CD14-positive monocyte (primary cell): ENCODE measurements at regions not wholly inside any gene's neighbourhood (a gene's known extent, or its start where the extent isn't known, plus 50 kb on each side); places are given as distances from the start of the nearest gene placed in this dataset.

Experiments
- DNase-seq, 3 donors: peaks; one replicate each; pipeline ENCODE4 v3.0.0-alpha.2; 2011 to 2022
- H2AFZ ChIP-seq: 2 replicates; pipeline ENCODE4 v1.6.0; 2012; ENCODE audit warnings: mild to moderate bottlenecking, low read depth, low read length, inconsistent platforms; ENCODE audit not compliant: insufficient read depth, poor library complexity, severe bottlenecking
- H3K27ac ChIP-seq, 2 donors: 1 replicate in 1 of 2; 2 replicates in 1 of 2; pipeline ENCODE4 v1.5.1; 2012 to 2013; ENCODE audit warnings: low read length in 2 of 2, control low read depth in 1 of 2, inconsistent platforms in 1 of 2, low read depth in 1 of 2, mild to moderate bottlenecking in 1 of 2
- H3K27me3 ChIP-seq, 2 donors: one replicate each; pipeline versions ENCODE4 v1.6.0 to v1.6.1; 2011 to 2013; ENCODE audit warnings: low read length in 2 of 2; ENCODE audit not compliant: control insufficient read depth in 2 of 2, insufficient read depth in 2 of 2
- H3K36me3 ChIP-seq, 2 donors: replicated peaks in 1 of 2; 1 replicate in 1 of 2; 2 replicates in 1 of 2; pipeline versions ENCODE4 v1.5.1 to v1.6.1; 2012 to 2013; ENCODE audit warnings: low read length in 2 of 2, control low read depth in 1 of 2, inconsistent platforms in 1 of 2, mild to moderate bottlenecking in 1 of 2; ENCODE audit not compliant: insufficient read depth in 2 of 2, control insufficient read depth in 1 of 2
- H3K4me1 ChIP-seq, 2 donors: 1 replicate in 1 of 2; 2 replicates in 1 of 2; pipeline versions ENCODE4 v1.5.1 to v1.6.1; 2012 to 2013; ENCODE audit warnings: low read length in 2 of 2, control low read depth in 1 of 2, inconsistent platforms in 1 of 2, mild to moderate bottlenecking in 1 of 2, moderate library complexity in 1 of 2; ENCODE audit not compliant: insufficient read depth in 2 of 2, control insufficient read depth in 1 of 2
- H3K4me2 ChIP-seq: replicated peaks from 2 replicates; pipeline ENCODE3; 2012; ENCODE audit warnings: low read length, moderate library complexity, mild to moderate bottlenecking; ENCODE audit not compliant: poor library complexity, severe bottlenecking; ENCODE audit errors: extremely low read depth
- H3K4me3 ChIP-seq, 3 experiments: fragments of 200-600 bp in 1 of 3; sonication (generic) in 1 of 3; replicated peaks in 1 of 3; 1 replicate in 2 of 3; 2 replicates in 1 of 3; pipeline ENCODE4 v1.5.1; 2011 to 2013; ENCODE audit warnings: low read length in 3 of 3, mild to moderate bottlenecking in 3 of 3, control low read depth in 2 of 3, low read depth in 2 of 3, inconsistent platforms in 1 of 3, moderate library complexity in 1 of 3
- H3K79me2 ChIP-seq: 2 replicates; pipeline ENCODE4 v1.6.0; 2012; ENCODE audit warnings: mild to moderate bottlenecking, control low read depth, inconsistent platforms, low read length, moderate library complexity; ENCODE audit not compliant: insufficient read depth
- H3K9ac ChIP-seq: 2 replicates; pipeline ENCODE4 v1.6.0; 2017; ENCODE audit warnings: low read length, mild to moderate bottlenecking; ENCODE audit not compliant: insufficient read depth, poor library complexity, severe bottlenecking
- H3K9me3 ChIP-seq, 2 donors: replicated peaks in 1 of 2; 1 replicate in 1 of 2; 2 replicates in 1 of 2; pipeline versions ENCODE4 v1.5.1 to v1.6.1; 2012 to 2013; ENCODE audit warnings: low read length in 2 of 2, control low read depth in 1 of 2; ENCODE audit not compliant: control insufficient read depth in 1 of 2, insufficient read depth in 1 of 2
- H4K20me1 ChIP-seq: 2 replicates; pipeline ENCODE4 v1.6.0; 2012; ENCODE audit warnings: mild to moderate bottlenecking, low read length, control low read depth, moderate library complexity; ENCODE audit not compliant: insufficient read depth
- H3K27ac Mint-ChIP-seq, 7 donors: one replicate each; pipeline ENCODE4 v1.8.0; 2020; ENCODE audit warnings: mild to moderate bottlenecking in 7 of 7, mixed read lengths in 7 of 7, moderate library complexity in 6 of 7, inconsistent platforms in 2 of 7
- H3K27me3 Mint-ChIP-seq, 3 donors: one replicate each; pipeline ENCODE4 v1.8.0; 2021 to 2022; ENCODE audit warnings: low read depth in 3 of 3, mild to moderate bottlenecking in 3 of 3, mixed read lengths in 3 of 3, moderate library complexity in 3 of 3, inconsistent platforms in 1 of 3
- H3K36me3 Mint-ChIP-seq, 2 donors: one replicate each; pipeline ENCODE4 v1.8.0; 2020; ENCODE audit warnings: mixed read lengths in 2 of 2, inconsistent platforms in 1 of 2, mild to moderate bottlenecking in 1 of 2
- H3K4me1 Mint-ChIP-seq: one replicate; pipeline ENCODE4 v1.8.0; 2020; ENCODE audit warnings: mild to moderate bottlenecking, mixed read lengths
- H3K4me3 Mint-ChIP-seq, 2 donors: one replicate each; pipeline ENCODE4 v1.8.0; 2020; ENCODE audit warnings: mild to moderate bottlenecking in 2 of 2, mixed read lengths in 2 of 2, moderate library complexity in 1 of 2
- H3K9me3 Mint-ChIP-seq, 7 donors: one replicate each; pipeline ENCODE4 v1.8.0; 2020 to 2022; ENCODE audit warnings: mixed read lengths in 7 of 7, mild to moderate bottlenecking in 6 of 7, moderate library complexity in 6 of 7, inconsistent platforms in 2 of 7
- WGBS: methylation state at CpG from one replicate; pipeline ENCODE4 v1.1.5; 2013; ENCODE audit warnings: missing lambda C conversion rate; ENCODE audit not compliant: insufficient coverage; 5-methylcytosine and 5-hydroxymethylcytosine counted together
- intact Hi-C, 2 donors: fragments of 100-400 bp; cut with micrococcal nuclease; formaldehyde crosslinking; loops; one replicate each; pipeline versions ENCODE4 v1.15.0 to v1.15.1; 2023
- TF ChIP-seq, protein P1 (sequence below): fragments of 200-600 bp; IDR thresholded peaks from one replicate; pipeline ENCODE4 v1.8.0; 2022; ENCODE audit warnings: antibody characterized with exemption, mild to moderate bottlenecking

DNA sequence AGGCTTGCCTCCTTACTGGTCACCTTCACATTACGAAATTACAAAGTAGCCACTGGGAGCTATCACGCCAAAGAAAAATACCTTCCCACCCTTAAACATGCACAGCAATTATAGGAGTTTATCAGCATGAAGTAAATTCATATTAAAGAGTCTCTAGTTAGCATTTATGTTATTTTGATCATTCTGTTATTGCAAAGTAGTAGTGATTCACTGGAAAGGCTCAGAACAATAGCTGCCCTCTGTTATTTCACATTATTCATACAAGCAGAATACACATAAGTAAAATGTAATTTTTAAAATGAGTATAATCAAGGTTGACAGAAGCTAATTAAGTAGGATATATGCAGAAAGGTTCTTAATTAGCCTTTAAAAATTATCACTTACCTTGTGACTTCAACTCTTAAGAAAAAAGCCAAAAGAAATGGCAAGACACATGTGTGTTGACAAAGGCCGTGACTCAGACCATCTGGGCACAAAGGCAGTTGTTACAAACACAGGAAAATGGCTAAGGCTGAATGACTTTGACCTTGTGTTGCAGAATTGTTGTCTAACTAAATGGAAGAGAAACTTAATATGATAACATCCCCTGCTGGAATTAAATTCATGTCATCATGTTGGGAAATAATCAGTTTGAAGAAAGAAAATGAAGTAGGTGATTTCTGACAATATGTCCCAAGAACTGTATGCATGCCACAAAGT lies 108.3 kb downstream of the ARL6IP6 start:
- WGBS = 100% methylated on average over 1 of the region's 3 CpGs
- Histone ChIP-seq H3K9ac (no peak overlapping the region), H3K27me3 (no peaks in the 10 kb centered on the region), H3K79me2 (no peaks in the 10 kb centered on the region), H4K20me1 (no peaks in the 10 kb centered on the region), H3K4me1 (no peaks in the 10 kb centered on the region), H3K4me3 (no peak overlapping the region), H3K27ac (no peak overlapping the region), H2AFZ (no peak overlapping the region), H3K36me3 (no peaks in the 10 kb centered on the region), H3K9me3 (no peaks in the 10 kb centered on the region), H3K4me2 (no peak overlapping the region)
- H3K27me3 Mint-ChIP-seq = peaks cover 2 to 3% (median 2%) of the 10 kb centered on the region in 3 donors
- H3K4me3 Mint-ChIP-seq = no peak overlapping the region
- H3K9me3 Mint-ChIP-seq = peaks cover 0 to 4% (median 2%) of the 10 kb centered on the region in 7 donors
- TF ChIP-seq, protein P1, sequence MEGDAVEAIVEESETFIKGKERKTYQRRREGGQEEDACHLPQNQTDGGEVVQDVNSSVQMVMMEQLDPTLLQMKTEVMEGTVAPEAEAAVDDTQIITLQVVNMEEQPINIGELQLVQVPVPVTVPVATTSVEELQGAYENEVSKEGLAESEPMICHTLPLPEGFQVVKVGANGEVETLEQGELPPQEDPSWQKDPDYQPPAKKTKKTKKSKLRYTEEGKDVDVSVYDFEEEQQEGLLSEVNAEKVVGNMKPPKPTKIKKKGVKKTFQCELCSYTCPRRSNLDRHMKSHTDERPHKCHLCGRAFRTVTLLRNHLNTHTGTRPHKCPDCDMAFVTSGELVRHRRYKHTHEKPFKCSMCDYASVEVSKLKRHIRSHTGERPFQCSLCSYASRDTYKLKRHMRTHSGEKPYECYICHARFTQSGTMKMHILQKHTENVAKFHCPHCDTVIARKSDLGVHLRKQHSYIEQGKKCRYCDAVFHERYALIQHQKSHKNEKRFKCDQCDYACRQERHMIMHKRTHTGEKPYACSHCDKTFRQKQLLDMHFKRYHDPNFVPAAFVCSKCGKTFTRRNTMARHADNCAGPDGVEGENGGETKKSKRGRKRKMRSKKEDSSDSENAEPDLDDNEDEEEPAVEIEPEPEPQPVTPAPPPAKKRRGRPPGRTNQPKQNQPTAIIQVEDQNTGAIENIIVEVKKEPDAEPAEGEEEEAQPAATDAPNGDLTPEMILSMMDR = no peak
- no peaks in the 10 kb centered on the region for H3K4me1 Mint-ChIP-seq
- DNase-seq = no peak
- intact Hi-C loops = no loop called here
- no peak overlapping the region for H3K27ac Mint-ChIP-seq
- H3K36me3 Mint-ChIP-seq = no peaks in the 10 kb centered on the region

DNA sequence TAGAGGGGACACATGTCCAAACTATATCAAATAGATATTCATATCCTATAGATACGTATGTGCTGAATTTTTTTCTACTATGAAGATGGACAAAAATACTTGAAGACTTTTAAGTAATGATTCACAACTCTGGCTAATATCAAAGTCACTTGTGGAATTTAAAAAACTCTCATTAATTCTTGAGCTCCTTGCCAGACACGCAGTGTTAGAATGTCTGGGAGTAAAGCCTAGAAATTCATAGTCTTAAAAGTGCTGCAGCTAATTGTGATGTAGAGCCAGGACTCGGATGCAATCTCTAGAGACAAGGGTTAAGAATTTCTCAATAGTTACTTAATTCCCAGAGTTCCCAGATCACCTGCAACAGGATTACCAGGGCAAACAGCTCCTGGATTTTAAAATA lies 107.4 kb downstream of the ARL6IP6 start:
- Mint-ChIP-seq H3K4me1 (no peaks in the 10 kb centered on the region), H3K27ac (no peak overlapping the region), H3K4me3 (no peak overlapping the region), H3K9me3 (peaks cover 0 to 6% (median 3%) of the 10 kb centered on the region in 7 donors), H3K36me3 (no peaks in the 10 kb centered on the region), H3K27me3 (peaks cover 2 to 5% (median 2%) of the 10 kb centered on the region in 3 donors)
- no peak for DNase-seq
- intact Hi-C loops = no loop called here
- TF ChIP-seq, protein P1 = no peak
- Histone ChIP-seq H3K27ac (no peak overlapping the region), H3K4me2 (no peak overlapping the region), H3K36me3 (no peaks in the 10 kb centered on the region), H3K4me1 (no peaks in the 10 kb centered on the region), H3K4me3 (no peak overlapping the region), H2AFZ (no peak overlapping the region), H4K20me1 (no peaks in the 10 kb centered on the region), H3K79me2 (no peaks in the 10 kb centered on the region), H3K9me3 (no peaks in the 10 kb centered on the region), H3K9ac (no peak overlapping the region), H3K27me3 (no peaks in the 10 kb centered on the region)
- no CpG with 5 or more reads among the region's 3 CpGs for WGBS
